ENCODE measurements at regions not wholly inside any gene's neighbourhood (a gene's known extent, or its start where the extent isn't known, plus 50 kb on each side); places are given as distances from the start of the nearest gene placed in this dataset.

GRCh38 chrX:131958724-131959123 lies 64.4 kb upstream of the STK26 start:
- DNase-seq (ENCODE audit: insufficient read length, low spot score) (no peak), FAIRE-seq (no peak)
- TF ChIP-seq, protein P1, sequence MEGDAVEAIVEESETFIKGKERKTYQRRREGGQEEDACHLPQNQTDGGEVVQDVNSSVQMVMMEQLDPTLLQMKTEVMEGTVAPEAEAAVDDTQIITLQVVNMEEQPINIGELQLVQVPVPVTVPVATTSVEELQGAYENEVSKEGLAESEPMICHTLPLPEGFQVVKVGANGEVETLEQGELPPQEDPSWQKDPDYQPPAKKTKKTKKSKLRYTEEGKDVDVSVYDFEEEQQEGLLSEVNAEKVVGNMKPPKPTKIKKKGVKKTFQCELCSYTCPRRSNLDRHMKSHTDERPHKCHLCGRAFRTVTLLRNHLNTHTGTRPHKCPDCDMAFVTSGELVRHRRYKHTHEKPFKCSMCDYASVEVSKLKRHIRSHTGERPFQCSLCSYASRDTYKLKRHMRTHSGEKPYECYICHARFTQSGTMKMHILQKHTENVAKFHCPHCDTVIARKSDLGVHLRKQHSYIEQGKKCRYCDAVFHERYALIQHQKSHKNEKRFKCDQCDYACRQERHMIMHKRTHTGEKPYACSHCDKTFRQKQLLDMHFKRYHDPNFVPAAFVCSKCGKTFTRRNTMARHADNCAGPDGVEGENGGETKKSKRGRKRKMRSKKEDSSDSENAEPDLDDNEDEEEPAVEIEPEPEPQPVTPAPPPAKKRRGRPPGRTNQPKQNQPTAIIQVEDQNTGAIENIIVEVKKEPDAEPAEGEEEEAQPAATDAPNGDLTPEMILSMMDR (IDR thresholded peaks at IDR 0.05; ENCODE audit: insufficient read depth, missing control alignments) = no peak

DNA sequence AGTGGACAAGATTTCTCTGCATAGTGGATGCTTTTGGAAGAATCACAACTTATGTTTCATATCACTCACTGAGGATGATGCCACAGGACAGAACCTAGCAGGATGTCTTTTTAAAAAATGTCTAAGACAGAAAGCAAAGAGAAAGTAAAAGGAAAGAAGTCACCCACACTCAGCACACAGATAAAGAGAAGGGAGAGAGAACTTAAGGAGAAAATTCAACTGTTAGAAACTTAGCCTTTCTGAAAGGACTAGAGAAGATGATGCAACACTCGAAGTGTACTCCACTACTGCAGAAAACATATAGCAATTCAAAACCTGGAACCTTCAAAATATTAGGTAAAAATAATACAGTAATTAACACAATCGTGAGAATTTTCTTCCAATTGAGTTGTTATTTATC lies 52.8 kb upstream of the STK26 start:
- TF ChIP-seq, protein P1 (IDR thresholded peaks at IDR 0.05; ENCODE audit: insufficient read depth, missing control alignments) = no peak
- DNase-seq (ENCODE audit: insufficient read length, low spot score) (no peak), FAIRE-seq (no peak)
